Endothelial cell of umbilical vein (primary cell): ENCODE measurements at regions not wholly inside any gene's neighbourhood (a gene's known extent, or its start where the extent isn't known, plus 50 kb on each side); places are given as distances from the start of the nearest gene placed in this dataset.

Source experiments
- CTCF ChIP-seq, 2 donors: IDR thresholded peaks; 1 replicate in 1 of 2; 2 replicates in 1 of 2; pipeline ENCODE4 v1.5.1; 2011; ENCODE audit warnings: low read length in 2 of 2, mild to moderate bottlenecking in 2 of 2, moderate library complexity in 2 of 2, control low read depth in 1 of 2, inconsistent platforms in 1 of 2, low read depth in 1 of 2; ENCODE audit not compliant: insufficient read depth in 1 of 2; ENCODE audit errors: extremely low read depth in 1 of 2
- EZH2 ChIP-seq: IDR thresholded peaks from 2 replicates; pipeline ENCODE4 v1.6.1; 2012; ENCODE audit warnings: borderline replicate concordance, low read depth, mild to moderate bottlenecking, moderate library complexity, low read length, inconsistent platforms; ENCODE audit not compliant: severe bottlenecking
- FOS ChIP-seq: IDR thresholded peaks from 2 replicates; pipeline ENCODE4 v1.6.1; 2011; ENCODE audit warnings: mild to moderate bottlenecking, low read length, moderate library complexity, borderline replicate concordance; ENCODE audit not compliant: insufficient read depth
- GATA2 ChIP-seq: IDR thresholded peaks from 2 replicates; pipeline ENCODE4 v1.7.0; 2011; ENCODE audit warnings: low read depth, mild to moderate bottlenecking, moderate library complexity, mixed read lengths, low read length; ENCODE audit not compliant: insufficient read length, insufficient read depth
- JUN ChIP-seq: IDR thresholded peaks from 2 replicates; pipeline ENCODE4 v1.6.1; 2011; ENCODE audit warnings: borderline replicate concordance, low read depth; ENCODE audit not compliant: insufficient read length, insufficient read depth
- MAX ChIP-seq: IDR thresholded peaks from 2 replicates; pipeline ENCODE4 v1.6.1; 2011; ENCODE audit not compliant: insufficient read depth, insufficient read length
- MYC ChIP-seq: IDR thresholded peaks from one replicate; pipeline ENCODE4 v1.6.1; 2011; ENCODE audit warnings: mild to moderate bottlenecking, low read depth, low read length
- POLR2A ChIP-seq: IDR thresholded peaks from 2 replicates; pipeline ENCODE4 v1.6.1; 2012; ENCODE audit warnings: low read depth, mild to moderate bottlenecking, control low read depth, low read length
- POLR2AphosphoS5 ChIP-seq: IDR thresholded peaks from 2 replicates; pipeline ENCODE4 v1.6.1; 2012; ENCODE audit warnings: low read depth, mild to moderate bottlenecking, control low read depth, low read length, moderate library complexity; ENCODE audit not compliant: insufficient read depth

GRCh38 chrX:115486510-115486909 lies 74.5 kb upstream of the PLS3 start:
- TF ChIP-seq POLR2A = no peak
- TF ChIP-seq MAX = no peak
- no peak for TF ChIP-seq EZH2
- no peak for TF ChIP-seq POLR2AphosphoS5
- TF ChIP-seq MYC = no peak
- no peak for TF ChIP-seq CTCF (IDR thresholded peaks at IDR 0.05; ENCODE audit: extremely low read depth in 1 of 2, insufficient read depth in 1 of 2, low read depth in 1 of 2, low read length in 2 of 2)
- no peak for TF ChIP-seq FOS
- no peak for TF ChIP-seq JUN
- TF ChIP-seq GATA2 = no peak
